ENCODE measurements at regions not wholly inside any gene's neighbourhood (a gene's known extent, or its start where the extent isn't known, plus 50 kb on each side); places are given as distances from the start of the nearest gene placed in this dataset.

DNA sequence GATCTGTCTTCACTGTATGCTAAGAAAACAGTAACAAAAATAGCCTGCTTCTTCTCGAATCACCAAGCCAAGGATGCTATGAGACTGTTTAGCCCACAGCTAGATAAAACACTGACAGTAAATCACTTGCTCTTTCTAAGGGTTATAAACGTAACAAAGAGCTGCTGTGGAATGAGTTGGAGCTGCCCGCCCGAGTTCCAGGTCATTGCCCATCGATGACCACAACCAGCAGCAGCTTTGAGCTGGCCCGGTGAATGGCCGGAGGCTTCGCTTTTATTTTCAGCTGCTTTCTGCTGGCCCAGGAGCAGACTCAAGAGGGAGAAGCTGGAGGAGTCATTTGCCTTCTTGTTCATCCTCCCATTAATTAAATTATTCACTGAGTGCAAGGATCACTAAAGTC lies 82.2 kb upstream of the CDH4 start:
- Histone ChIP-seq H3K27me3 (ENCODE audit: control insufficient read depth, insufficient read depth, low read length, poor library complexity, severe bottlenecking) (no peaks in the 10 kb centered on the region), H3K27ac (ENCODE audit: insufficient read depth, low read depth, low read length, poor library complexity, severe bottlenecking) (no peak overlapping the region), H3K9me3 (ENCODE audit: control insufficient read depth, low read length) (no peaks in the 10 kb centered on the region), H3K4me1 (ENCODE audit: control insufficient read depth, insufficient read depth, low read length) (no peaks in the 10 kb centered on the region), H3K36me3 (ENCODE audit: control insufficient read depth, insufficient read depth, low read length) (no peaks in the 10 kb centered on the region), H3K4me3 (ENCODE audit: insufficient read depth, low read depth, low read length) (no peak overlapping the region)
- WGBS, 2 experiments = 86 to 87% methylated on average over 8 of the region's 8 CpGs

- Histone ChIP-seq H3K9me3 (ENCODE audit: control insufficient read depth, low read length) (no peaks in the 10 kb centered on the region), H3K4me1 (ENCODE audit: control insufficient read depth, insufficient read depth, low read length) (no peaks in the 10 kb centered on the region), H3K36me3 (ENCODE audit: control insufficient read depth, insufficient read depth, low read length) (no peaks in the 10 kb centered on the region), H3K27ac (ENCODE audit: insufficient read depth, low read depth, low read length, poor library complexity, severe bottlenecking) (no peak overlapping the region), H3K4me3 (ENCODE audit: insufficient read depth, low read depth, low read length) (no peak overlapping the region), H3K27me3 (ENCODE audit: control insufficient read depth, insufficient read depth, low read length, poor library complexity, severe bottlenecking) (no peaks in the 10 kb centered on the region)
- 59 to 64% methylated on average over 11 of the region's 11 CpGs for WGBS, 2 experiments
Measured at GRCh38 chr20:61170496-61171320, 81.4 kb upstream of the CDH4 start.

DNA sequence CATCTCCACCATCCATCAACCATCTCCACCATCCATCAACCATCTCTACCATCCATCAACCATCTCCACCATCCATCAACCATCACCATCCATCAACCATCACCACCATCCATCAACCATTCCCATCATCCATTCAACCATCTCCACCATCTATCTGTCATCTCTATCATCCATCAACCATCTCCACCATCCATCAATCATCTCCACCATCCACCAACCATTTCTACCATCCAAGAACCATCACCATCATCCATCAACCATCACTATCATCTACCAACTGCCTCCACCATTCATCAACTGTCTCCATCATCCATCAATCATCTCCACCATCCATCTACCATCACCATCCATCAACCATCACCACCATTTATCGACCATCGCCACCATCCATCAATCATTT lies 78.8 kb upstream of the CDH4 start:
- Histone ChIP-seq H3K36me3 (ENCODE audit: control insufficient read depth, insufficient read depth, low read length) (no peaks in the 10 kb centered on the region), H3K9me3 (ENCODE audit: control insufficient read depth, low read length) (no peaks in the 10 kb centered on the region), H3K27ac (ENCODE audit: insufficient read depth, low read depth, low read length, poor library complexity, severe bottlenecking) (no peak overlapping the region), H3K4me3 (ENCODE audit: insufficient read depth, low read depth, low read length) (no peak overlapping the region), H3K4me1 (ENCODE audit: control insufficient read depth, insufficient read depth, low read length) (no peaks in the 10 kb centered on the region), H3K27me3 (ENCODE audit: control insufficient read depth, insufficient read depth, low read length, poor library complexity, severe bottlenecking) (no peaks in the 10 kb centered on the region)
- WGBS, 2 experiments = 93 to 95% methylated on average over 2 of the region's 2 CpGs

GRCh38 chr20:61173961-61174725 lies 77.9 kb upstream of the CDH4 start:
- WGBS, 2 experiments = 93 to 94% methylated on average over 4 of the region's 4 CpGs
- H3K27me3 ChIP-seq (ENCODE audit: control insufficient read depth, insufficient read depth, low read length, poor library complexity, severe bottlenecking) = no peaks in the 10 kb centered on the region
- H3K4me3 ChIP-seq (ENCODE audit: insufficient read depth, low read depth, low read length) = no peak overlapping the region
- H3K36me3 ChIP-seq (ENCODE audit: control insufficient read depth, insufficient read depth, low read length) = no peaks in the 10 kb centered on the region
- H3K27ac ChIP-seq (ENCODE audit: insufficient read depth, low read depth, low read length, poor library complexity, severe bottlenecking) = no peak overlapping the region
- no peaks in the 10 kb centered on the region for H3K4me1 ChIP-seq (ENCODE audit: control insufficient read depth, insufficient read depth, low read length)
- H3K9me3 ChIP-seq (ENCODE audit: control insufficient read depth, low read length) = no peaks in the 10 kb centered on the region

DNA sequence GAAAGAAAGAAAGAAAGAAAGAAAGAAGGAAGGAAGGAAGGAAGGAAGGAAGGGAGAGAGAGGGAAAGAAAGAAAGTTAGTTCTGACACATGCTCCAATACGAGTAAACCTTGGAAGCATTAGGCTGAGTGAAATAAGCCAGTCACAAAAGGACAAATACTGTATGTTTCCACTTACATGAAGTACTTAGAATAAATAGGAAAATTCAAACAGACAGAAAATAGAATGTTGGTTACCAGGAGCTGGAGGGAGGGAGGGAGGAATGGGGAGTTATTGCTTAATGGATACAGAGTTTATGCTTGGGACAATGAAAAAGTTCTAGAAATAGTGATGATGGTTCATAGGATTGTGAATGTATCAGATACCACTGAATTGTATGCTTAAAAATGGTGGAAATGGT lies 75.2 kb upstream of the CDH4 start:
- Histone ChIP-seq H3K36me3 (ENCODE audit: control insufficient read depth, insufficient read depth, low read length) (no peaks in the 10 kb centered on the region), H3K4me1 (ENCODE audit: control insufficient read depth, insufficient read depth, low read length) (no peaks in the 10 kb centered on the region), H3K27ac (ENCODE audit: insufficient read depth, low read depth, low read length, poor library complexity, severe bottlenecking) (no peak overlapping the region), H3K27me3 (ENCODE audit: control insufficient read depth, insufficient read depth, low read length, poor library complexity, severe bottlenecking) (no peaks in the 10 kb centered on the region), H3K9me3 (ENCODE audit: control insufficient read depth, low read length) (no peaks in the 10 kb centered on the region), H3K4me3 (ENCODE audit: insufficient read depth, low read depth, low read length) (no peak overlapping the region)
- 64 to 96% methylated on average over 1 of the region's 1 CpG for WGBS, 2 experiments

DNA sequence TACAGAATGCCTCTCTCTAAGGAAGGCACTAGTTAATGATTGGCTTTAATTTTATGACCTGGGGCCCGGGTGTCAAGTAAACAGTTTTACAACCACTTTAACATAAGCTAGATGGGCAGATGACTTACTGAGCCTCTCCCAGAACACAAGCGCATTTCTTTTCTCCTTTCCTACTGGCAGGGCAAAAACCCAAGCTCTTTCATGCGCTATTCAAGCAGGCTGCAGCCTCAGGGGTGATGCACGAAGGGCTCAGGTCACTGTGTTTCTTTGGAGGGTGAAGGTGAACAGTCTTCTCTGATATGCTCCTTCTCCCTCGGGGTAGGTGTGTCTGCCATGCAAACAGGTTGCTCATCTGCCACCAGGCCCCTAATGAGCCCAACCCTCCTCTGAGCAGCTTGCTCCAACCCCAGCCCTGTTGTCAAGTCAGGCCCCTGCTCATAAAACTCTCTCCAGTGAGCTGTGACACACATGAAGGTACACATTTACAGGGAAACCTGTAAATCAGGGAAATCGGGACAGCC lies 73.5 kb upstream of the CDH4 start:
- 84 to 91% methylated on average over 6 of the region's 6 CpGs for WGBS, 2 experiments
- H3K4me1 ChIP-seq (ENCODE audit: control insufficient read depth, insufficient read depth, low read length) = no peaks in the 10 kb centered on the region
- no peaks in the 10 kb centered on the region for H3K9me3 ChIP-seq (ENCODE audit: control insufficient read depth, low read length)
- no peak overlapping the region for H3K4me3 ChIP-seq (ENCODE audit: insufficient read depth, low read depth, low read length)
- no peak overlapping the region for H3K27ac ChIP-seq (ENCODE audit: insufficient read depth, low read depth, low read length, poor library complexity, severe bottlenecking)
- H3K27me3 ChIP-seq (ENCODE audit: control insufficient read depth, insufficient read depth, low read length, poor library complexity, severe bottlenecking) = no peaks in the 10 kb centered on the region
- no peaks in the 10 kb centered on the region for H3K36me3 ChIP-seq (ENCODE audit: control insufficient read depth, insufficient read depth, low read length)

- Histone ChIP-seq H3K36me3 (ENCODE audit: control insufficient read depth, insufficient read depth, low read length) (no peaks in the 10 kb centered on the region), H3K4me3 (ENCODE audit: insufficient read depth, low read depth, low read length) (no peak overlapping the region), H3K27me3 (ENCODE audit: control insufficient read depth, insufficient read depth, low read length, poor library complexity, severe bottlenecking) (no peaks in the 10 kb centered on the region), H3K4me1 (ENCODE audit: control insufficient read depth, insufficient read depth, low read length) (no peaks in the 10 kb centered on the region), H3K9me3 (ENCODE audit: control insufficient read depth, low read length) (no peaks in the 10 kb centered on the region), H3K27ac (ENCODE audit: insufficient read depth, low read depth, low read length, poor library complexity, severe bottlenecking) (no peak overlapping the region)
- WGBS, 2 experiments = 94 to 95% methylated on average over 8 to 9 of the region's 9 CpGs
Measured at GRCh38 chr20:61184194-61184593, 67.9 kb upstream of the CDH4 start.

DNA sequence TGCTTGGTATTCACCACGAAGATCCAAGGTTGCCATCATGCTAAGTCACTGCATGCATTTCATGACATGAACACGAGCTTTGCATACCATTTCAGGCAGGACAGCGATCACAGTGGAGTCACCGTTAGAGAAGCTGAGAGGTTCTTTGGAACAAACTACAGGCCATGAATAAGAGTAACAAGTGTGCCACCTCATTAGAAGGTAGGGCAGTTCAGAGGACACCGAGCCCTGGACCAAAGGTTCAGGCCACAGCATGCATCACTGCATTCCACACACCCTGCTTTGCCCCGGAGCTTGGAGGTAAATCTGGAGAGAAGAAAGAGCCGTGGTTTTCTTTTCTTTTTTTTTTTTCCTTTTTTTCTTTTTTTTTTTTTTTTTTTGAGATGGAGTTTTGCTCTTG lies 66.9 kb upstream of the CDH4 start:
- Histone ChIP-seq H3K27ac (ENCODE audit: insufficient read depth, low read depth, low read length, poor library complexity, severe bottlenecking) (no peak overlapping the region), H3K4me3 (ENCODE audit: insufficient read depth, low read depth, low read length) (no peak overlapping the region), H3K9me3 (ENCODE audit: control insufficient read depth, low read length) (no peaks in the 10 kb centered on the region), H3K27me3 (ENCODE audit: control insufficient read depth, insufficient read depth, low read length, poor library complexity, severe bottlenecking) (no peaks in the 10 kb centered on the region), H3K4me1 (ENCODE audit: control insufficient read depth, insufficient read depth, low read length) (no peaks in the 10 kb centered on the region), H3K36me3 (ENCODE audit: control insufficient read depth, insufficient read depth, low read length) (no peaks in the 10 kb centered on the region)
- 92 to 94% methylated on average over 6 of the region's 7 CpGs for WGBS, 2 experiments

DNA sequence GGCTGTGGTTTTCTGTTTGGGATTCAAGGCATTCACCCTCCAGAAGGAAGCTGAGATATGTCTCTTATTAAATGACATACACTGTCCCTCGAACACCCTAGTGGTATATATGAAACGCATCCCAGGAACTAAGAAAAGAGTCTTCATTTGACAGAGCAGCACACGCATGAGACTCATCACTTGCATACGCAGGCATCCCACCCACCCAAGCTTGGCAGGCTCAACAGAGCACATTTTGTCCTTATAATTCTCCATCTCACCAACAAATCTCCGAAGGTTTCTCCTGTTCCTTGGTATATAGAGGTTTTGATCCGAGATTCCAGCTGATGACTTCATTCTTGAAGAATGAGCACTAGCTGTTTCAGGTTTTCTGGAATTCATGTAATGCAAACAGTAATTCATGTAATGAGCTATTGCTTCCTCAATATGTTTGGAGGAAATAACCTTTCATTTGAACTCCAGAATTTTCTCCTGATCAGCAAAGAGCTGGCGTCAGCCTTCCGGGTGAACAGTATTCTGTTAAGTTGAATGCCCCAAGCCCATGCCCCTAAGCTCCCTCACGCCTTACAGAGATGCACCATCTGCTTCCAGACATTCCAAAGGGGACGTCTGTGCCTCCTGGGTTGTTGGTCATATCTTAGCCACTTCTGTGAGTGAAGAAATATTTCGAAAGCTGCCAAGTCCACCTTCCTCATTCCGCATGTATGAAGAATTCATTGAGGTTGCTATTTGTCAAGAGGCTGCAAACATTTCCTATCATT lies 66.0 kb upstream of the CDH4 start:
- H3K27ac ChIP-seq (ENCODE audit: insufficient read depth, low read depth, low read length, poor library complexity, severe bottlenecking) = no peak overlapping the region
- H3K36me3 ChIP-seq (ENCODE audit: control insufficient read depth, insufficient read depth, low read length) = no peaks in the 10 kb centered on the region
- no peaks in the 10 kb centered on the region for H3K27me3 ChIP-seq (ENCODE audit: control insufficient read depth, insufficient read depth, low read length, poor library complexity, severe bottlenecking)
- 88 to 94% methylated on average over 11 to 12 of the region's 12 CpGs for WGBS, 2 experiments
- no peak overlapping the region for H3K4me3 ChIP-seq (ENCODE audit: insufficient read depth, low read depth, low read length)
- no peaks in the 10 kb centered on the region for H3K4me1 ChIP-seq (ENCODE audit: control insufficient read depth, insufficient read depth, low read length)
- H3K9me3 ChIP-seq (ENCODE audit: control insufficient read depth, low read length) = no peaks in the 10 kb centered on the region
